Activated T-cell treated with anti-CD3 and anti-CD28 coated beads, Interleukin-2, amount 50 U/mL, for 72 hours (primary cell): ENCODE measurements at regions not wholly inside any gene's neighbourhood (a gene's known extent, or its start where the extent isn't known, plus 50 kb on each side); places are given as distances from the start of the nearest gene placed in this dataset.

Experiments
- ATAC-seq, 2 donors: fragments of 150-1000 bp; cut with Tn5 transposase; replicated peaks in 1 of 2; 2 replicates each; pipeline ENCODE4 v1.10.0; 2021; ENCODE audit warnings: moderate library complexity in 2 of 2, mild to moderate bottlenecking in 1 of 2
- DNase-seq, 2 donors: peaks; one replicate each; pipeline ENCODE4 v3.0.0; 2021 to 2022; ENCODE audit warnings: mixed read lengths in 1 of 2
- H3K27ac Mint-ChIP-seq: one replicate; pipeline ENCODE4 v1.8.0; 2022; ENCODE audit warnings: mild to moderate bottlenecking, moderate library complexity, mixed read lengths
- H3K27me3 Mint-ChIP-seq: one replicate; pipeline ENCODE4 v1.8.0; 2022; ENCODE audit warnings: low read depth, mixed read lengths
- H3K36me3 Mint-ChIP-seq, 2 donors: one replicate each; pipeline ENCODE4 v1.8.0; 2022; ENCODE audit warnings: mixed read lengths in 2 of 2, mild to moderate bottlenecking in 1 of 2; ENCODE audit not compliant: insufficient read depth in 2 of 2
- H3K4me1 Mint-ChIP-seq: one replicate; pipeline ENCODE4 v1.8.0; 2022; ENCODE audit warnings: low read depth, mixed read lengths
- H3K4me3 Mint-ChIP-seq, 2 donors: one replicate each; pipeline ENCODE4 v1.8.0; 2022; ENCODE audit warnings: mild to moderate bottlenecking in 2 of 2, mixed read lengths in 2 of 2, moderate library complexity in 2 of 2
- H3K9me3 Mint-ChIP-seq, 2 donors: one replicate each; pipeline ENCODE4 v1.8.0; 2022; ENCODE audit warnings: mixed read lengths in 2 of 2

DNA sequence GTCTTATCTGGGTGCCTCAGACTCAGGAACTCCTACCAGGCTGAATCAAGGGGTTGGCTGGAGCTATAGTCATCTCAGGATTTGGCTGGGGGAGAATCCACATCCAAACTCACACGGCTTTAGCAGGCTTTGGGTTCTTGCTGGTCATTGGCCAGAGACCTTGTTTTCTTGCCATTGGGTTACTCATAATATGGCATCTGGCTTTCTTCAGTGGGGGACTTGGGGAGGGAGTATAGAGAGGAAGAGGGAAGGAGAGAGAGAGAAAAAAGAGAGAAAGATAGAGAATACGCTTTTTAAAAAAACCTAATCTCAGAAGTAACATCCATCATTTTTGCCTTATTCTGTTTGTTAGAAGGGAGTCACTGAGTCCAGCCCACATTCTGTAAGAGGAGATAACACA lies 191.5 kb upstream of the SHISA6 start:
- Mint-ChIP-seq H3K4me1 (no peaks in the 10 kb centered on the region), H3K4me3 (no peak overlapping the region), H3K27ac (no peak overlapping the region), H3K9me3 (no peaks in the 10 kb centered on the region), H3K36me3 (no peaks in the 10 kb centered on the region), H3K27me3 (no peaks in the 10 kb centered on the region)
- no peak for ATAC-seq
- no peak for DNase-seq

GRCh38 chr17:11047228-11047627 lies 193.8 kb upstream of the SHISA6 start:
- no peak for ATAC-seq
- no peak for DNase-seq
- Mint-ChIP-seq H3K36me3 (no peaks in the 10 kb centered on the region), H3K4me1 (no peaks in the 10 kb centered on the region), H3K9me3 (peaks cover 0 to 2% of the 10 kb centered on the region in 2 donors), H3K27ac (no peak overlapping the region), H3K4me3 (no peak overlapping the region), H3K27me3 (no peaks in the 10 kb centered on the region)

DNA sequence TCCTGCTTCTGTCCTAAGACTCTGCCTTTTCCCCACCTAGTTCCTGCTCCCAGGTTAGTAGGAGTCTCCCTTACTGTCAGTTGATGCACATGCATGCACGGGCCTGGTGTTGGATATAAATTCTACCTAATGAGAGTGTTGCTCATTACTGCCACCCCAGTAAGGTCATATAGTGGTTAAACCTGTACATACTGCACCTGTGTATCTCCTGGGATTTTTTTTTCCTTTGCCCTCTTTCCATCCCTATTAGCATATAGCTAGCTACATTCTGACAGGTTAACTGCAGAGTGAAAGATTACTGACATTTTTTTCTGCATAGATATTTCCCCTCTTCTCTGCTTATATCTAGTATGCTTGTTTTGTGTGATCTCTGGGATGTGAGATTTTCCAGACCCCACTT lies 201.5 kb upstream of the PIRT start:
- Mint-ChIP-seq H3K27me3 (no peaks in the 10 kb centered on the region), H3K27ac (no peak overlapping the region), H3K9me3 (peaks cover 4% of the 10 kb centered on the region in 2 donors), H3K4me1 (no peaks in the 10 kb centered on the region), H3K4me3 (no peak overlapping the region), H3K36me3 (no peaks in the 10 kb centered on the region)
- ATAC-seq: no peak
- no peak for DNase-seq

- no peak for ATAC-seq
- Mint-ChIP-seq H3K4me3 (no peak overlapping the region), H3K9me3 (peaks cover 4 to 7% of the 10 kb centered on the region in 2 donors)
These were observed 197.8 kb upstream of the PIRT start for GRCh38 chr17:11035681-11036080.

DNA sequence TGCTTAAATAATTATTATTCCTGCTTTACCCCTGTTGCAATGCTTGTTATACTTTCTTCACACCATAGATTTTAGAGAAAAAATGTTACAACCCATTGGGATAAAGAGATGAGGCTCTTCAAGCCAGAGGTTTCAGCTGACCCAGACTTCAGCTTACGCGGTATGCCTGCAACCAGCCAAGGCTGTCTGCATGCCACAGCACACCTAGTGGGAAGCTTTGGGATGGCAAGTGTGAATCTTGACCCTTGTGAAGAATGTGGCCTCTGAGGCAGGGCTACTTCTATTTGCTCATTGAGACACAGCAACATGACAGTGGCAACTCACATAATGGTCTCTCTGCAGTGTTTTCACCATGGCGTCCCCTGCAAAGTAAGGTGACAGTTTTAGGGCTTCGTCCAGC lies 193.9 kb upstream of the PIRT start:
- Mint-ChIP-seq H3K36me3 (no peaks in the 10 kb centered on the region), H3K4me1 (no peaks in the 10 kb centered on the region), H3K4me3 (no peak overlapping the region), H3K27ac (no peak overlapping the region), H3K27me3 (no peaks in the 10 kb centered on the region), H3K9me3 (peaks cover 4 to 7% of the 10 kb centered on the region in 2 donors)
- DNase-seq (no peak), ATAC-seq (no peak)

More at GRCh38 chr17:11035681-11036080, 197.8 kb upstream of the PIRT start:
- no peak for DNase-seq
- Mint-ChIP-seq H3K27me3 (no peaks in the 10 kb centered on the region), H3K36me3 (no peaks in the 10 kb centered on the region), H3K4me1 (no peaks in the 10 kb centered on the region), H3K27ac (no peak overlapping the region)

GRCh38 chr17:11029791-11030190 lies 191.9 kb upstream of the PIRT start:
- ATAC-seq: no peak
- Mint-ChIP-seq H3K27me3 (no peaks in the 10 kb centered on the region), H3K9me3 (peaks cover 4 to 7% of the 10 kb centered on the region in 2 donors), H3K36me3 (no peaks in the 10 kb centered on the region), H3K27ac (no peak overlapping the region), H3K4me3 (no peak overlapping the region), H3K4me1 (no peaks in the 10 kb centered on the region)
- DNase-seq: no peak

DNA sequence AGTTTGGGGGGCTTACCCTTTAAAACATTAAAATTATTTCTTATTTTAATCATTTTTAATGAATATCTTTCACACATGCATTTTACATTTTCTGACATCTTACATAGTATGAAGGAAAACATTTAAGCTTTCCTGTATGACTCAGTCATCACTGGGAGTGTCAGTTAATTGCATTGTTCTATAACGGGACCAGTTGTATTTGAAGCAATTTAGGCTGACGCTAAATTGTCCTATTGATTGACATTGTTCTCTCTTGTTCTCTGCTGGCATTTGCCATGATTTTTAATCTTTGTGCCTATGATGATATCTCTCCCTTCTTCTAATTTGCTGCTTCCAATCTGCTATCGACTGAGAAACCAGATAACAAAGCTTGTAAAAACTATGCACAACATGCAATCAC lies 190.5 kb upstream of the PIRT start:
- H3K27me3 Mint-ChIP-seq: no peaks in the 10 kb centered on the region
- no peaks in the 10 kb centered on the region for H3K36me3 Mint-ChIP-seq
- H3K9me3 Mint-ChIP-seq: peaks cover 5 to 7% of the 10 kb centered on the region in 2 donors
- ATAC-seq (no peak), DNase-seq (no peak)
- H3K4me3 Mint-ChIP-seq: no peak overlapping the region
- no peak overlapping the region for H3K27ac Mint-ChIP-seq
- H3K4me1 Mint-ChIP-seq: no peaks in the 10 kb centered on the region

DNA sequence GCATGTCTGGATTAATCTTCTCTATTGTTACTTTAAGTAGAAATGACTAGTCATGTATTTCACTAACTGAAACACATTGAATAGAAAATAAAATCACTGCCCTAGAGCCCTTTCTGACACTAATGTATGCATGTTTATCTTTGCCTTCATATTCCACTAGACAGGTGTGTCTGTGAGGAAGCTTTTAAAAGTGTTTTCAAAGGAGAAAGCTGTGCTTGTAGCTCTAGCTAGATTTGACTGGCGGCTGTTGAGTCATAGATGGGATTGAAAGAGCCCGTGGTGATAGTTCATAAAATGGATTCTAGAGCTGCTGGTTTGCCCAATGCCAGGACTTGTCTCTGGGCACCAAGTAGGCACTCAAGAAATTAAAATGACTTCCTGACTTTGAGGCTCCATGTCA lies 189.0 kb upstream of the PIRT start:
- ATAC-seq (no peak), DNase-seq (no peak)
- H3K4me3 Mint-ChIP-seq: no peak overlapping the region
- peaks cover 1% of the 10 kb centered on the region in 2 donors for H3K9me3 Mint-ChIP-seq
- H3K27me3 Mint-ChIP-seq: peaks cover under 1% of the 10 kb centered on the region
- no peaks in the 10 kb centered on the region for H3K36me3 Mint-ChIP-seq
- no peak overlapping the region for H3K27ac Mint-ChIP-seq
- H3K4me1 Mint-ChIP-seq: no peaks in the 10 kb centered on the region

GRCh38 chr17:11023639-11024479 lies 186.0 kb upstream of the PIRT start:
- Mint-ChIP-seq H3K27ac (no peak overlapping the region), H3K4me1 (no peaks in the 10 kb centered on the region), H3K27me3 (peaks cover 9% of the 10 kb centered on the region), H3K36me3 (no peaks in the 10 kb centered on the region), H3K4me3 (no peak overlapping the region), H3K9me3 (peaks cover 0 to 1% of the 10 kb centered on the region in 2 donors)
- ATAC-seq: no peak
- DNase-seq: no peak

DNA sequence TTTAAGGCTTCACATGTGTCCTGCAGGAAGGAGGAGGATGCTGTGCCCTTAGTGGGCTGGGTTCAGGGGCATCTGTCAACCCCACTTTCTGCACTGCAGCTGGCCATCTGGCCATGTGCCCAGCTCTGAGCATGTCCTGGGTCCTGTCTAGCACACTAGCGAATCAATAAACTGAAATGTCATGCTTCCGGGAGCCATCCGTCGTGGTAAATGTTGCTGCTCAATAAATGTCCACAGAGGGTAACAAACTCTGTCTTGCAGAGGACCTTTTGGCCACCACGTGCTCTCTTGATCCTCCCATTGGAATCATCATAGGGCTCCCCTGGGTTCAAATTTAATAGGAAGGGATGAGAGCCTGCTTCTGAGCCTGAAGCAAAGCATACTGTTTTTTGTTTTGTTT lies 168.6 kb upstream of the PIRT start:
- Mint-ChIP-seq H3K4me1 (no peaks in the 10 kb centered on the region), H3K27ac (no peak overlapping the region), H3K27me3 (no peaks in the 10 kb centered on the region), H3K9me3 (peaks cover 0 to 3% of the 10 kb centered on the region in 2 donors), H3K36me3 (no peaks in the 10 kb centered on the region), H3K4me3 (no peak overlapping the region)
- ATAC-seq (no peak), DNase-seq (no peak)

- H3K27ac Mint-ChIP-seq: no peak overlapping the region
- H3K27me3 Mint-ChIP-seq: no peaks in the 10 kb centered on the region
- no peaks in the 10 kb centered on the region for H3K4me1 Mint-ChIP-seq
- no peak for ATAC-seq
- H3K9me3 Mint-ChIP-seq: peaks cover 0 to 1% of the 10 kb centered on the region in 2 donors
- no peaks in the 10 kb centered on the region for H3K36me3 Mint-ChIP-seq
- H3K4me3 Mint-ChIP-seq: no peak overlapping the region
- no peak for DNase-seq
These were observed 168.1 kb upstream of the PIRT start for GRCh38 chr17:11005940-11006339.

DNA sequence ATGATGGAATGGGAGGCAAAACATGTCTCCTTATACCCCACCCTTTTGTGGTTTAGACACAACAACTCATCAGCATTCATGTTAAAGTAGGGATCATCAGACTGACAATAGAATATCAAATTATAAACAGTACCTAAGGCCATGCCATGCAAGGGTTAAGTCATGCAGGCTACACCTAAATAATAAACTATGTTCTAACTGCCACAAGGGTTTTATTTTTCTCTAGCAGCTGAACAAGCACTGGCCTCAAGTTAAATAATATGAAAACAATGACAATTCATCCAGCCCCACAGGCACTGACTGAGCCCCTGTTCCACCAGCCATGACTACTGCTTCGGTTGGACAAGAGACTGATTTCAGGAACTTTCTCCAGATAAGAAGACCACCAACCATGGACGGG lies 164.5 kb upstream of the PIRT start:
- Mint-ChIP-seq H3K4me1 (no peaks in the 10 kb centered on the region), H3K27ac (no peak overlapping the region), H3K27me3 (no peaks in the 10 kb centered on the region), H3K4me3 (no peak overlapping the region), H3K9me3 (no peaks in the 10 kb centered on the region), H3K36me3 (no peaks in the 10 kb centered on the region)
- DNase-seq (no peak), ATAC-seq (no peak)

GRCh38 chr17:11001651-11002050 lies 163.8 kb upstream of the PIRT start:
- no peaks in the 10 kb centered on the region for H3K27me3 Mint-ChIP-seq
- no peak for DNase-seq
- ATAC-seq: no peak
- H3K4me3 Mint-ChIP-seq: no peak overlapping the region
- no peaks in the 10 kb centered on the region for H3K4me1 Mint-ChIP-seq
- H3K27ac Mint-ChIP-seq: no peak overlapping the region
- no peaks in the 10 kb centered on the region for H3K36me3 Mint-ChIP-seq
- H3K9me3 Mint-ChIP-seq: no peaks in the 10 kb centered on the region

GRCh38 chr17:10999484-10999883 lies 161.6 kb upstream of the PIRT start:
- Mint-ChIP-seq H3K36me3 (no peaks in the 10 kb centered on the region), H3K4me3 (no peak overlapping the region), H3K27ac (no peak overlapping the region), H3K4me1 (no peaks in the 10 kb centered on the region), H3K9me3 (no peaks in the 10 kb centered on the region), H3K27me3 (no peaks in the 10 kb centered on the region)
- ATAC-seq (no peak), DNase-seq (no peak)
